KG1 (cell line): ENCODE measurements at regions not wholly inside any gene's neighbourhood (a gene's known extent, or its start where the extent isn't known, plus 50 kb on each side); places are given as distances from the start of the nearest gene placed in this dataset.
A peak's percentile ranks its signal among the peaks of the same experiment; 100 is the strongest.

Experiments
- DNase-seq: peaks from one replicate; lab custom pipeline; 2025; lab: John Stamatoyannopoulos, UW

- no peak for DNase-seq
Measured at GRCh38 chr9:26057050-26057449, 378.8 kb upstream of the TUSC1 start.

- DNase-seq = no peak
Measured at GRCh38 chr9:26054600-26055520, 376.6 kb upstream of the TUSC1 start.

DNA sequence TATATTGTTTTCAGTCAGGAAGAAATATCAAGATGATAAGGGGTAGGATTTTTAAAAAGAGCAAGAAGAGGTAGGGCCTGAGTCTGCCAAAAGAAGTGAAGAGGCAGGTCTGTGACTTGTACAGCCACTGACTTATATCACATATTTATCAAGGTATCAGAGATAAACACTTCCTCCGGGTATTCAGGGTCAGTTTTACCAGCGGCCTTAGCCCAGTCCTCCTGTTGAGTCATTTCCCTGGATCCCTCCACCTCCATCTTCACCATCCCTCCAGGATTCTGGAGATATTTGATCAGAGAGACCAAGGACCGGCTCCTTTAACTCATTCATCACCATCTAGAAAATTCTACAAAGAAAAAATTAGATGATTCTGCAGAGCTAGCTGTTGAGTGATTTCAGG lies 375.7 kb upstream of the TUSC1 start:
- no peak for DNase-seq

GRCh38 chr9:26043431-26043830 lies 365.2 kb upstream of the TUSC1 start:
- DNase-seq = no peak

DNA sequence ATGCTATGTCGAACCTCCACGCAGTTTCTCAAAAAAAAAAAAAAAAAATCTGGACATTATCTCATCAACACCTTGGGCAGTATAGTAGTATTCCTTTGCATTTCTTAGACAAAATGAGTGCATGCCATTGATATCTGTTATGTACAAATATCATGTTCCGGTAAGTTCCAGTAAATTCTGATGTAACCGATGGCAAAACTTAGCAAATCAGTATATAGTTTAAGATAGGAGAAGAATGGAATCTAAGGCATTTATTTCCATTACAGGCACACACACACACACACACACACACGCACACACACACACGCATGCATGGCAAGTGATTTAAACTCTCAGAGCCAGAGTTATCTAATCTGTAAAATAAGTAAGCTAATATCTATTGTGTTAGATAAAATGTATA lies 356.5 kb upstream of the TUSC1 start:
- no peak for DNase-seq

DNA sequence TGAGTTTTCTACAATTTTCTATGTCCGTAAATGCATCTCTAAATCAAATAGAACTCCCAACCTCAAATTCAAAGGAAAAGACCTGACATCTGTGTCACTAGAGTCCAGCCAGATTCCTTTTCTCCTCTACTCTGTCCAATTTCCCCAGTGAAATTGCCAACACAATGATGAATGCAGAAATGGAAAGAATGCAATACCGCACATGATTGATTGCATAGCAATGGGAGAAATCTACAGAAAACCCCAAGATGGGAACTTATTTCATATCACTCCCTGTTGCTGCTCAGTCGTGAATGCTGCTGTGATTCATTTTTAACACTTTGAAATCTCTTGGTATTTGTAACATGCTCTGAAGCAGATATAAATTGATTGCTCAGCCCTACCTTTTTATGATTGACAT lies 355.1 kb upstream of the TUSC1 start:
- DNase-seq = no peak

DNA sequence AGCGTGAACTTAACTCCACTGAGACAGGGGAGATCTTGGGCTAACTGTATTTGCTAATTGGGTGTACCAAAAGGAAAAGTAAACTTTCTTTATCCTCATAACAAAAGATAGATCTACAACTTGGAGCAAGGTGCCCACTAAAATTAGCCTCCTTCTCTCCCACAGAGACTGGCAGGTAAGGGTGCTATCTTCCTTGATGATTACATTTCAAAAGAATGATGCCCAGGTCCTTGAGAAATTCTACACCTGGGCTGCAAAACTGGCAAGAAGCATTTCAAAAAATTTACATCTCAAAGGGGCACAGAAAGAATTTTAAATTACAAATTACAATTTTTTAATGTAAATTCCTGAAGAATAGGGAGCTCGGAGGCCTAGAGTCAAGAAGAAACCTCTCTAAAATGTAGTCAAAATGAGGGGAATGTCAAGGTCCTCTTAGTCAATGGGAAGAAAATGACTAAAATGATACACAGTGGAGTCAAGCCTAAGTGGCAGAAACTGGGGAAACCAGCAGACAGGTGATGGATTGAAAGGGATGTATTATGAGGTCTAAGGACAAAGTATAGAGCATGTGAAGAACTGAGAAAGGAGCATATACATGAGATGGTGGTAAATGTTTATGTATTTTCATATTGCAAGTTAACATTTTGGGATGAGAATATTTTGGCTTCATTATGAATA lies 348.3 kb upstream of the TUSC1 start:
- DNase-seq = no peak

- DNase-seq = no peak
Measured at GRCh38 chr9:26013199-26013598, 335.0 kb upstream of the TUSC1 start.

DNA sequence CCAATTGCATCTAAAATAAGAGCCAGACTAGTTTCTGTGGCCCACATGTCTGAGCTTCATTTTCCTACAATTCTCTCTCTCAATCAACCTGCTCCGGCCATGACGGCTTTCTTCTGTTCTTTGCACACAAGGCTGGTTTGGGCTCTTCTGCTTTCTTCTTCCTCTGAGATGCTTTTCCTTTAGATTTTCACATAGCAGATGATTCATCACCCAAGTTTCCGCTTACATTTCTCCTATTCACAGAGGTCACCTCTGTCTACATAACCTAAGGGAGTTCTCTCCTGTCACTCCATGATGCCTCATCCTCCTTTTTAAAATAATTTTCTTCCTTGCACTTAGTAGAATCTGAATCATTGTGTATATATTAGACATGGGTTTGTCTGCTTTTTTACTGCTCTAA lies 334.6 kb upstream of the TUSC1 start:
- no peak for DNase-seq

GRCh38 chr9:25994605-25995004 lies 316.4 kb upstream of the TUSC1 start:
- DNase-seq = peak; percentile 80

GRCh38 chr9:25990376-25990775 lies 312.1 kb upstream of the TUSC1 start:
- DNase-seq = no peak

DNA sequence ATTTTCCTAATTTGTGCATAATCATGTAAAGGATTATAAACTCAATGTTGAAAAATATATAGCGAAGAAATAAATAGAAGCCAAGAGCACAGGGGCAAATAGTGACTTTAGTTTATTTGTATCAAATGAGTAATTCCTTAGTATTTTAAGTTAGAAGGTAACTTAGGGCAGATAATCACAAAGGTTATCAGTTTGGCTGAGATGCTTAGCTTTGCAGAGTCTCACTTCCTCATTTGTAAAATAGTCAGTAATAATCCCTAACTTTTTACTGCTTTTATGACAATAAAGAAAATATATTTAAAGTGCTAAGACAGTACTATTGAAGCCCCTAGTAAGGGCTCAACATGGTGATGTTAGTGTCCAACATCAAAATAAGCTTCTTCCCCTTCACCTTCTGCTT lies 297.4 kb upstream of the TUSC1 start:
- no peak for DNase-seq

GRCh38 chr9:25964239-25964638 lies 286.0 kb upstream of the TUSC1 start:
- peak; percentile 62 for DNase-seq

DNA sequence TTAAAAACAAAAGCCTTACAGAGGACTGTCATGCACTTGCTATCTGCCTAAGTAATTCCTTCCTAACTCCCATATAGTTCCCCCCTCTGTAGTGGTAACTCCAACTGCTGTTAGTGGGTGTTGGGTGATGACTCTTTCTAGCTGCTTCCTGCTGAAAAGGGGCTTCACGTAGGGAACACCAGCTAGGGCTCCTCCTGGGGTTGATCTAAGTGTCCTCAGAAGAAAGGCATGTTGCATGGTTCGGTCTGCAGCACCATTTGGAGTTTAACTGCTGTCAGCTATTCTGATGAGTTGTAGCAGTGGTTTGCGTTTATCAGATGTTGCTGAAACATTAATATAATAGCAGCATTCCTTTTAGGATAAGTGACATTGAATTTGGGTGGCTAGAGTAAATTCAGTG lies 281.9 kb upstream of the TUSC1 start:
- DNase-seq = no peak

DNA sequence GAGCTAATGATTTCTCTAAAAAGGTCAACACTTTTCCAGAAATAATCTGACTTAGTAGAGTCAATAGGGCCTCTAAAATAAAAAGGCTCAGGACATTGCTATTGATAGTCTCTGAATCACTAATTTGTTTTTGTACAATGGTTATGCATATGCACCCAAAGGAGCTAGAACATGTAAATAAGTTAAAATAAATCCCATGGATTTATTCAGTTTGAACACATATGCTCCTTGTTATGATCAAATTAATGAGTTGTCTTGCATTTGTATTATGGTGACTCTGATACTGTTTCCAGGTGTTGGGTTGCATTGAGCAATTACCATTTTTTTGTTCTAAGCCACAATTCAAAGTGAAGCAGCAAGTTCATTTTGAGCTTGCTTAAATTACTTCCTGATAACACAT lies 276.0 kb upstream of the TUSC1 start:
- no peak for DNase-seq

GRCh38 chr9:25948182-25948581 lies 269.9 kb upstream of the TUSC1 start:
- DNase-seq = no peak

- DNase-seq = no peak
Measured at GRCh38 chr9:25939126-25939525, 260.9 kb upstream of the TUSC1 start.

- no peak for DNase-seq
Measured at GRCh38 chr9:25936031-25936430, 257.8 kb upstream of the TUSC1 start.

GRCh38 chr9:25935188-25935587 lies 256.9 kb upstream of the TUSC1 start:
- no peak for DNase-seq

DNA sequence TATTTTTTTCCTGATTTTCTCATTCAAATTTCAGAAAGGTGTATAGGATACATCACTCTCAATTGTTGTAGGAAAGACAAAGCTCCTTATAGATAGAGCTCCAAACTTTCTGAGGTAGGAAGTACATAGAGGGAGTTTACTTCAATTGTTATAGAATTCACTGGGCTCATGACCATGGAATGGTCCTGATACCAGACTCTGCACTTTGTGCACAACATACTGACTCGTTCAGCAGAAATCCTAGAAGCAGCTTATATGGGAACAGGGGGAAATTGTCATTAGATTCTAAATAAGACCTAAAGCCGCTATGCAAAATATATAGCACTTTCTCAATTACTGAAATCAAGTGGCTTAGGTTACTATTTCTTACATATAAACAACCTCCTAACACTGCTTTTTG lies 240.5 kb upstream of the TUSC1 start:
- DNase-seq = no peak

- DNase-seq = no peak
Measured at GRCh38 chr9:25917731-25918362, 239.6 kb upstream of the TUSC1 start.

DNA sequence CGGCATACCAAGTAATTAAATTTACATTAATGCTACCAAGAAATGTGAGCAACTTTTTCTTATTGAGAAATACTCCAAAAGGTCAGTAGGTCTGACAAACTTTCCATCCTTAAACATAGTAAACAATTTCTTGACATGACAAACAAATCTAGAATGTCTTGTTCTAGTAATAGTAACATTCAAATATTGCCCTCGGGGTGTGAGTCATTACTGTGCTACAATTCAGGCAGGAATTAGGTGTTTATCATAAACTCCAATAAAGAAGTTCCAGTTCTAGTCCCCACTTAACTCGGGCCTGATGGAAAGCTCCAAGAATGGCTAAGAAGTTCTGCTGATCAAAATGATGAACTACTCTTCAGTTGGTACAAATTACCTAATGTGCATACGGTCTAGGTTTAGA lies 235.6 kb upstream of the TUSC1 start:
- DNase-seq = no peak

GRCh38 chr9:25904701-25905100 lies 226.5 kb upstream of the TUSC1 start:
- no peak for DNase-seq
